ENCODE measurements at regions not wholly inside any gene's neighbourhood (a gene's known extent, or its start where the extent isn't known, plus 50 kb on each side); places are given as distances from the start of the nearest gene placed in this dataset.

DNA sequence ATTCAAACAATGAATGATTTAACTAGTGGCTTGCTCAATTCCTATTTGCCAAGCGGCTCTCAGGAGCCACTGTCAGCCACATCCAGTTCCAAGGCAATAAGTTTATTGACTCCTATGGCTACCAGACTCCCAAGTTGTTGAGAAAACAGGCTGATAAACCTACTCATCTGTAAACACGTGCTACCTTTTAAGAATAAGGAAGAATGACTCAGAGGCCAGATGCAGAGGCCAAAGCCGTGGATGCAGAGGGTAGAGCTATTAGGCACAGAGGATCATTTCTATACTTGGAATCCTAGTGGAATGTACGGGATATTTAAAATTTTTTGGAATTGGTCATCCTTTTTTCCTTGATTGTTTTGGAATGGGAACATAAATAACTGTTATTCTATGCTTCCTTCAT, 1921.1 kb downstream of the OLFM4 start:
- TF ChIP-seq, protein P1, sequence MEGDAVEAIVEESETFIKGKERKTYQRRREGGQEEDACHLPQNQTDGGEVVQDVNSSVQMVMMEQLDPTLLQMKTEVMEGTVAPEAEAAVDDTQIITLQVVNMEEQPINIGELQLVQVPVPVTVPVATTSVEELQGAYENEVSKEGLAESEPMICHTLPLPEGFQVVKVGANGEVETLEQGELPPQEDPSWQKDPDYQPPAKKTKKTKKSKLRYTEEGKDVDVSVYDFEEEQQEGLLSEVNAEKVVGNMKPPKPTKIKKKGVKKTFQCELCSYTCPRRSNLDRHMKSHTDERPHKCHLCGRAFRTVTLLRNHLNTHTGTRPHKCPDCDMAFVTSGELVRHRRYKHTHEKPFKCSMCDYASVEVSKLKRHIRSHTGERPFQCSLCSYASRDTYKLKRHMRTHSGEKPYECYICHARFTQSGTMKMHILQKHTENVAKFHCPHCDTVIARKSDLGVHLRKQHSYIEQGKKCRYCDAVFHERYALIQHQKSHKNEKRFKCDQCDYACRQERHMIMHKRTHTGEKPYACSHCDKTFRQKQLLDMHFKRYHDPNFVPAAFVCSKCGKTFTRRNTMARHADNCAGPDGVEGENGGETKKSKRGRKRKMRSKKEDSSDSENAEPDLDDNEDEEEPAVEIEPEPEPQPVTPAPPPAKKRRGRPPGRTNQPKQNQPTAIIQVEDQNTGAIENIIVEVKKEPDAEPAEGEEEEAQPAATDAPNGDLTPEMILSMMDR (IDR thresholded peaks at IDR 0.05; ENCODE audit: extremely low read depth, low read depth, low read length) = no peak
- H3K4me3 ChIP-seq (ENCODE audit: insufficient read depth, low read length) = no peak overlapping the region
- no peak overlapping the region for H3K27ac ChIP-seq (ENCODE audit: low read depth, low read length)
- no peak for DNase-seq (ENCODE audit: insufficient read length, low spot score, missing footprints)
- no peaks in the 10 kb centered on the region for H3K27me3 ChIP-seq (ENCODE audit: insufficient read depth, low read length)
- H3K36me3 ChIP-seq (ENCODE audit: insufficient read depth, low read length) = no peaks in the 10 kb centered on the region
- no peak overlapping the region for H3K4me2 ChIP-seq (ENCODE audit: insufficient read depth, low read length)
- H3K9me3 ChIP-seq (ENCODE audit: low read depth, low read length) = peaks cover 2% of the 10 kb centered on the region
- no peaks in the 10 kb centered on the region for H3K4me1 ChIP-seq (ENCODE audit: insufficient read depth, low read length)
- H3K79me2 ChIP-seq (ENCODE audit: insufficient read depth, low read length) = no peaks in the 10 kb centered on the region
- no peak overlapping the region for H2AFZ ChIP-seq (ENCODE audit: low read length)
- H4K20me1 ChIP-seq (ENCODE audit: insufficient read depth, low read length) = no peaks in the 10 kb centered on the region

DNA sequence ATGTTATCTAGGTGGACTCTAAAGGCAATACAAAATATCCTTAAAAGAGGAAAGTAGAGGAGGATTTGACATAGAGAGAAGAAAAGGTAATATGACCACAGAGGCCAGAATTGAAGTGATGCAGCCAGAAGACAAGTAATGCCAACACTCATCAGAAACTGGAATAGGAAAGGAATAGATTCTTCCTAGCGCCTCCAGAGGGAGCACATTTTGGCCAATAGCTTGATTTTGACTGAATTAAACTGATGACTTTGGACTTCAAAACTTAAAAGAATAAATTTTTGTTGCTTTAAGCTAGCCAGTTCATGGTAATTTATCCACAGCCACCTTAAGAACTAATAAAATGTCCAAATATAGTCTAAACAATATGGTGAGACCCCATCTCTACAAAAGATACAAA, 1921.9 kb downstream of the OLFM4 start:
- Histone ChIP-seq H3K36me3 (ENCODE audit: insufficient read depth, low read length) (no peaks in the 10 kb centered on the region), H3K4me1 (ENCODE audit: insufficient read depth, low read length) (no peaks in the 10 kb centered on the region), H3K4me2 (ENCODE audit: insufficient read depth, low read length) (no peak overlapping the region), H3K4me3 (ENCODE audit: insufficient read depth, low read length) (no peak overlapping the region), H2AFZ (ENCODE audit: low read length) (no peak overlapping the region), H4K20me1 (ENCODE audit: insufficient read depth, low read length) (no peaks in the 10 kb centered on the region), H3K27ac (ENCODE audit: low read depth, low read length) (no peak overlapping the region), H3K79me2 (ENCODE audit: insufficient read depth, low read length) (no peaks in the 10 kb centered on the region), H3K27me3 (ENCODE audit: insufficient read depth, low read length) (no peaks in the 10 kb centered on the region), H3K9me3 (ENCODE audit: low read depth, low read length) (peaks cover 2% of the 10 kb centered on the region)
- DNase-seq (ENCODE audit: insufficient read length, low spot score, missing footprints) = no peak
- TF ChIP-seq, protein P1 (IDR thresholded peaks at IDR 0.05; ENCODE audit: extremely low read depth, low read depth, low read length) = no peak

- H3K36me3 ChIP-seq (ENCODE audit: insufficient read depth, low read length) = no peaks in the 10 kb centered on the region
- H3K27ac ChIP-seq (ENCODE audit: low read depth, low read length) = no peak overlapping the region
- no peaks in the 10 kb centered on the region for H3K4me1 ChIP-seq (ENCODE audit: insufficient read depth, low read length)
- H2AFZ ChIP-seq (ENCODE audit: low read length) = no peak overlapping the region
- H3K4me2 ChIP-seq (ENCODE audit: insufficient read depth, low read length) = no peak overlapping the region
- H3K79me2 ChIP-seq (ENCODE audit: insufficient read depth, low read length) = no peaks in the 10 kb centered on the region
- peaks cover 2% of the 10 kb centered on the region for H3K9me3 ChIP-seq (ENCODE audit: low read depth, low read length)
- H3K27me3 ChIP-seq (ENCODE audit: insufficient read depth, low read length) = no peaks in the 10 kb centered on the region
- no peak for DNase-seq (ENCODE audit: insufficient read length, low spot score, missing footprints)
- no peaks in the 10 kb centered on the region for H4K20me1 ChIP-seq (ENCODE audit: insufficient read depth, low read length)
- TF ChIP-seq, protein P1 (IDR thresholded peaks at IDR 0.05; ENCODE audit: extremely low read depth, low read depth, low read length) = no peak
- no peak overlapping the region for H3K4me3 ChIP-seq (ENCODE audit: insufficient read depth, low read length)
Measured at GRCh38 chr13:54953786-54954185, 1925.2 kb downstream of the OLFM4 start.

DNA sequence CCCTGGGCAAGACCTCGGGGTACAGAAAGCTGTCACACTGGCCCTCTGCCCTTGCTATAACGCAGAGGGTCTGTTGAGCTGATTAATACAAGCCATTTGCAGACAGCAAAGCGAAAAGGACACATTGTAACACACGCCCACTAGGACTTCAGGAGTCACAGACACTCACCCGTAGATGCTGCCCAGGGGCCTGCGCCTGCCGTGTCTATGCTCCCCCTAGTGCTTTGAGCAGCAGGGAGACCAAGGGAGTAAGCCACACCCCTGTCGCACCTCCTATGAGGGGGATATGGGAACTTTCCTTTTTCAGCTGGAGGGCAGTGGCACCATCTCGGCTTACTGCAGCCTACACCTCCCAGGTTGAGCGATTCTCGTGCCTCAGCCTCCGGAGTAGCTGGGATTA, 1930.2 kb downstream of the OLFM4 start:
- Histone ChIP-seq H3K4me1 (ENCODE audit: insufficient read depth, low read length) (no peaks in the 10 kb centered on the region), H4K20me1 (ENCODE audit: insufficient read depth, low read length) (no peaks in the 10 kb centered on the region), H3K27ac (ENCODE audit: low read depth, low read length) (no peak overlapping the region), H3K4me2 (ENCODE audit: insufficient read depth, low read length) (no peak overlapping the region), H2AFZ (ENCODE audit: low read length) (no peak overlapping the region), H3K4me3 (ENCODE audit: insufficient read depth, low read length) (no peak overlapping the region), H3K79me2 (ENCODE audit: insufficient read depth, low read length) (no peaks in the 10 kb centered on the region), H3K36me3 (ENCODE audit: insufficient read depth, low read length) (no peaks in the 10 kb centered on the region), H3K27me3 (ENCODE audit: insufficient read depth, low read length) (no peaks in the 10 kb centered on the region), H3K9me3 (ENCODE audit: low read depth, low read length) (peaks cover 4% of the 10 kb centered on the region)
- TF ChIP-seq, protein P1 (IDR thresholded peaks at IDR 0.05; ENCODE audit: extremely low read depth, low read depth, low read length) = no peak
- no peak for DNase-seq (ENCODE audit: insufficient read length, low spot score, missing footprints)

All from osteoblast (primary cell).